HepG2 (cell line): ENCODE measurements at regions not wholly inside any gene's neighbourhood (a gene's known extent, or its start where the extent isn't known, plus 50 kb on each side); places are given as distances from the start of the nearest gene placed in this dataset.

Experiments used
- ATAC-seq: fragments of 200-7000 bp; cut with Tn5 transposase; 3 replicates; pipeline ENCODE4 v1.9.1; 2020; ENCODE audit warnings: mild to moderate bottlenecking, moderate library complexity
- BruUV-seq: library from RNA; stranded (reverse); fragments of 400-500 nt; replicated peaks from 2 replicates; lab custom pipeline; 2021; lab: Mats Ljungman, UMichigan
- CTCF ChIA-PET: fragments of 300-600 bp; formaldehyde crosslinking; extraction: SDS; loops from one replicate; lab custom pipeline; 2021; ENCODE audit warnings: low total read pairs, inconsistent platforms, low intra/inter-chr PET ratio; lab: Yijun Ruan, JAX
- POLR2A ChIA-PET: fragments of 350-600 bp; sonication (Branson Sonifier 250); formaldehyde crosslinking; loops from one replicate; lab custom pipeline; 2020; ENCODE audit warnings: antibody characterized with exemption, inconsistent platforms; lab: Yijun Ruan, JAX
- DNase-seq: peaks from one replicate; pipeline ENCODE4 v3.0.0-alpha.2; 2015; ENCODE audit warnings: low spot score
- FAIRE-seq: peaks from 3 replicates; lab custom pipeline; 2011; peaks lifted over from hg19 to GRCh38; lab: Jason Lieb, UNC
- H2AFZ ChIP-seq: one replicate; pipeline ENCODE4 v1.6.1; 2011; ENCODE audit warnings: low read length, inconsistent platforms
- H3K27ac ChIP-seq: fragments of 300-600 bp; 3 replicates; pipeline ENCODE4 v1.8.0; 2011; ENCODE audit warnings: mixed run types, mild to moderate bottlenecking, mixed read lengths, low read length, inconsistent platforms; ENCODE audit not compliant: insufficient read depth; ENCODE audit errors: extremely low read length
- H3K27me3 ChIP-seq, 2 experiments: fragments of 200-600 bp in 1 of 2; 2 replicates in 1 of 2; 3 replicates in 1 of 2; pipeline versions ENCODE4 v1.6.0 to v1.8.0; 2011; ENCODE audit warnings: low read length in 2 of 2, mild to moderate bottlenecking in 2 of 2, moderate library complexity in 2 of 2, inconsistent platforms in 1 of 2; ENCODE audit not compliant: insufficient read depth in 2 of 2, control insufficient read depth in 1 of 2
- H3K36me3 ChIP-seq, 2 experiments: fragments of 200-600 bp in 1 of 2; replicated peaks in 1 of 2; 2 replicates in 1 of 2; 3 replicates in 1 of 2; pipeline versions ENCODE4 v1.5.1 to v1.8.0; 2011; ENCODE audit warnings: low read length in 2 of 2, inconsistent platforms in 1 of 2; ENCODE audit not compliant: insufficient read depth in 2 of 2, control insufficient read depth in 1 of 2
- H3K4me1 ChIP-seq: 2 replicates; pipeline ENCODE4 v1.5.1; 2012; ENCODE audit warnings: low read length, inconsistent platforms; ENCODE audit not compliant: insufficient read depth
- H3K4me2 ChIP-seq: 2 replicates; pipeline ENCODE4 v1.6.0; 2011; ENCODE audit warnings: low read depth, low read length, inconsistent platforms
- H3K4me3 ChIP-seq, 3 experiments: fragments of 200-600 bp in 1 of 3; sonication (generic), shearing (Covaris generic) in 1 of 3; replicated peaks in 1 of 3; 2 replicates each; pipeline ENCODE4 v1.5.1; 2011 to 2016; ENCODE audit warnings: low read length in 3 of 3, inconsistent platforms in 2 of 3, low read depth in 2 of 3, mild to moderate bottlenecking in 2 of 3, control low read depth in 1 of 3, mixed read lengths in 1 of 3; ENCODE audit not compliant: insufficient read depth in 1 of 3
- H3K79me2 ChIP-seq: one replicate; pipeline ENCODE4 v1.6.1; 2011; ENCODE audit warnings: low read length, inconsistent platforms; ENCODE audit not compliant: insufficient read depth
- H3K9ac ChIP-seq: 2 replicates; pipeline ENCODE4 v1.6.0; 2011; ENCODE audit warnings: mild to moderate bottlenecking, low read depth, low read length, inconsistent platforms; ENCODE audit not compliant: insufficient read depth
- H3K9me3 ChIP-seq: 2 replicates; pipeline ENCODE4 v1.5.1; 2012; ENCODE audit warnings: mild to moderate bottlenecking, low read length
- H4K20me1 ChIP-seq: 2 replicates; pipeline ENCODE4 v1.6.0; 2011; ENCODE audit warnings: inconsistent platforms, mild to moderate bottlenecking, low read length, moderate library complexity; ENCODE audit not compliant: insufficient read depth
- ESRRA ChIP-seq: sonication (generic); formaldehyde crosslinking; IDR thresholded peaks from 2 replicates; pipeline ENCODE4 v1.5.1; 2020; ENCODE audit warnings: mild to moderate bottlenecking, low read depth, missing genetic modification reagents
- MED13 ChIP-seq: sonication (generic); formaldehyde crosslinking; IDR thresholded peaks from 2 replicates; pipeline ENCODE4 v1.5.0; 2020; ENCODE audit warnings: missing genetic modification reagents
- RCOR2 ChIP-seq: IDR thresholded peaks from 2 replicates; pipeline ENCODE4 v1.6.1; 2016; ENCODE audit warnings: missing biosample characterization, missing genetic modification reagents
- SMARCE1 ChIP-seq: fragments of 450-650 bp; IDR thresholded peaks from 2 replicates; pipeline ENCODE4 v1.6.1; 2017; ENCODE audit warnings: borderline replicate concordance
- ZNF766 ChIP-seq: sonication (generic); formaldehyde crosslinking; IDR thresholded peaks from 2 replicates; pipeline ENCODE4 v1.5.0; 2020; ENCODE audit warnings: missing genetic modification reagents, borderline replicate concordance
- ZNF780A ChIP-seq: sonication (generic); formaldehyde crosslinking; IDR thresholded peaks from 2 replicates; pipeline ENCODE4 v1.8.0; 2022; ENCODE audit warnings: mild to moderate bottlenecking, missing genetic modification reagents, moderate library complexity
- WGBS: methylation state at CpG from one replicate; pipeline ENCODE4 v1.1.6; 2017; ENCODE audit warnings: low lambda C conversion rate; 5-methylcytosine and 5-hydroxymethylcytosine counted together
- in situ Hi-C: cut with HindIII; loops from 2 replicates; pipeline ENCODE4 v1.10.0; 2017; ENCODE audit warnings: low pct_unique_long_range_greater_than_20kb; ENCODE audit not compliant: extremely low pct_ligation_motif_present
- intact Hi-C: fragments of 100-400 bp; cut with micrococcal nuclease; formaldehyde crosslinking; loops from one replicate; pipeline ENCODE4 v1.10.0; 2022; ENCODE audit not compliant: unreplicated experiment
- TF ChIP-seq, protein P1 (sequence below), 2 experiments: sonication (generic) in 1 of 2; formaldehyde crosslinking in 1 of 2; IDR thresholded peaks; 2 replicates each; pipeline versions ENCODE4 v1.5.1 to v1.6.1; 2011 to 2020; ENCODE audit warnings: borderline replicate concordance in 1 of 2, low read depth in 1 of 2, low read length in 1 of 2, mild to moderate bottlenecking in 1 of 2, missing genetic modification reagents in 1 of 2, moderate library complexity in 1 of 2
- TF ChIP-seq, protein P2 (sequence below): sonication (generic); formaldehyde crosslinking; IDR thresholded peaks from 2 replicates; pipeline ENCODE4 v1.9.0; 2021; ENCODE audit warnings: missing genetic modification reagents, mild to moderate bottlenecking, borderline replicate concordance
- TF ChIP-seq, protein P3 (sequence below): sonication (generic); IDR thresholded peaks from 2 replicates; pipeline ENCODE4 v1.6.1; 2016; ENCODE audit warnings: low read depth, borderline replicate concordance
- TF ChIP-seq, protein P4 (sequence below): sonication (generic); formaldehyde crosslinking; IDR thresholded peaks from 2 replicates; pipeline ENCODE4 v1.5.1; 2020; ENCODE audit warnings: missing genetic modification reagents, mild to moderate bottlenecking, borderline replicate concordance
- TF ChIP-seq, protein P5 (sequence below): sonication (generic); formaldehyde crosslinking; conservative IDR thresholded peaks from 2 replicates; pipeline ENCODE4 v1.8.0; 2022; ENCODE audit warnings: low read depth, missing genetic modification reagents

DNA sequence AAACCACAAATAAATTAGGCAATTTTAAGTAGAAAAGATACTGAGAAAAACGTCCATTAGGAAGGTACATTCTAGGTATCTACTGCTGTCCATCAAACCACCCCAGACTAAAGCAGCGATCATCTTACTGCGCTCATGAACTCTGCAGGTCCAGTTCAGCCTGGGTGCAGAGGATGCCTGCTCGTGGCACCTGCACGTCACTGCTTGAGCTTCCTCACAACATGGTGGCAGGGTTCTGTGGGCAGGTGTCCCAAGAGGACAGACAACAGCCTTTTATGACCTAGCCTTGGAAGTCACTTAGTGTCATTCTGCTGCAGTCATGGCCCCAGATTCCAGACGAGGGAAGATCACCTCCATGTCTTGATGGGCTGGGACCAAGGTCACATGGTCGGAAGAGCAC lies 93.4 kb downstream of the MICALL2 start (continued):
- TF ChIP-seq, protein P1, sequence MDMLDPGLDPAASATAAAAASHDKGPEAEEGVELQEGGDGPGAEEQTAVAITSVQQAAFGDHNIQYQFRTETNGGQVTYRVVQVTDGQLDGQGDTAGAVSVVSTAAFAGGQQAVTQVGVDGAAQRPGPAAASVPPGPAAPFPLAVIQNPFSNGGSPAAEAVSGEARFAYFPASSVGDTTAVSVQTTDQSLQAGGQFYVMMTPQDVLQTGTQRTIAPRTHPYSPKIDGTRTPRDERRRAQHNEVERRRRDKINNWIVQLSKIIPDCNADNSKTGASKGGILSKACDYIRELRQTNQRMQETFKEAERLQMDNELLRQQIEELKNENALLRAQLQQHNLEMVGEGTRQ (IDR thresholded peaks at IDR 0.05; ENCODE audit: low read depth, low read length), result no peak
- TF ChIP-seq, protein P1 (CRISPR knock-in tag; IDR thresholded peaks at IDR 0.05; ENCODE audit: borderline replicate concordance), result no peak

DNA sequence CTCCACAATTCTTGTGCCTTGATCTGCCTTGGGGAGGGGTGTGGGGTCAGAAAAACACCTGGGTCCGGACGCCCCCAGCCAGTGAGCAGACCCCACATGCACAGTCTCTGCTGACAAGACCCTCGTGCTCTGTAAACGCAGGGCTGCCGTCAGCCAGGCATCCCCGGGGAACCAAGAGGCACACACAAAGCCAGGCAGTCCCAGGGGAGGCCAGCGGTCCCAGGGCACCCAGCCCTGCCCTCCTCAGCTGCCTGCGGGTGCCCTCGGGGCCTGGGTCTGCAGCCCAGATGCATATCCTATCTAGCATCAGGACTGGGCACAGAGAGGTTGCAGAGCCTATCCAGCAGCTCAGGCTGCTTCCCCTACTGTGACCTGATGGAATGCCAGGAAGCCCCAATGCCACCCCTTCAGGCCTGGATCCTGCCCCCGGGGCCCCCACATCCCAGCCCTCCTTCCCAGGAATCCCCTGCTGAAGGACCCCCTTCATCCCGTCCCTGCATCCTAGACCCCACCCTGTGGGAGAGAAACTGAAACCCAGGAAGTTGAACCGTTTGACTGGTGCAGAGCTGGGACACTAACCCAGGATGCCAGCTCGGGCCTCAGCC lies 92.4 kb downstream of the MICALL2 start:
- H3K4me2 ChIP-seq, result no peak overlapping the region
- no TSS peak for BruUV-seq
- intact Hi-C loops, result no loop called here
- H4K20me1 ChIP-seq, result no peaks in the 10 kb centered on the region
- no peak overlapping the region for H3K9ac ChIP-seq
- FAIRE-seq (no peak), ATAC-seq (no peak), DNase-seq (no peak)
- H3K36me3 ChIP-seq, result no peaks in the 10 kb centered on the region
- ChIA-PET POLR2A (no interaction called here), CTCF (no interaction called here)
- WGBS, result 2% methylated on average over 5 of the region's 13 CpGs
- in situ Hi-C loops, result no loop called here
- no peaks in the 10 kb centered on the region for H3K79me2 ChIP-seq
- no peak overlapping the region for H3K4me3 ChIP-seq
- no peak overlapping the region for H2AFZ ChIP-seq
- H3K4me1 ChIP-seq, result no peaks in the 10 kb centered on the region
- H3K9me3 ChIP-seq, result no peaks in the 10 kb centered on the region
- TF ChIP-seq, protein P2, sequence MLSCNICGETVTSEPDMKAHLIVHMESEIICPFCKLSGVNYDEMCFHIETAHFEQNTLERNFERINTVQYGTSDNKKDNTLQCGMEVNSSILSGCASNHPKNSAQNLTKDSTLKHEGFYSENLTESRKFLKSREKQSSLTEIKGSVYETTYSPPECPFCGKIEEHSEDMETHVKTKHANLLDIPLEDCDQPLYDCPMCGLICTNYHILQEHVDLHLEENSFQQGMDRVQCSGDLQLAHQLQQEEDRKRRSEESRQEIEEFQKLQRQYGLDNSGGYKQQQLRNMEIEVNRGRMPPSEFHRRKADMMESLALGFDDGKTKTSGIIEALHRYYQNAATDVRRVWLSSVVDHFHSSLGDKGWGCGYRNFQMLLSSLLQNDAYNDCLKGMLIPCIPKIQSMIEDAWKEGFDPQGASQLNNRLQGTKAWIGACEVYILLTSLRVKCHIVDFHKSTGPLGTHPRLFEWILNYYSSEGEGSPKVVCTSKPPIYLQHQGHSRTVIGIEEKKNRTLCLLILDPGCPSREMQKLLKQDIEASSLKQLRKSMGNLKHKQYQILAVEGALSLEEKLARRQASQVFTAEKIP (CRISPR knock-in tag), result no peak
- TF ChIP-seq ZNF780A (CRISPR knock-in tag), result no peak
- TF ChIP-seq, protein P3, sequence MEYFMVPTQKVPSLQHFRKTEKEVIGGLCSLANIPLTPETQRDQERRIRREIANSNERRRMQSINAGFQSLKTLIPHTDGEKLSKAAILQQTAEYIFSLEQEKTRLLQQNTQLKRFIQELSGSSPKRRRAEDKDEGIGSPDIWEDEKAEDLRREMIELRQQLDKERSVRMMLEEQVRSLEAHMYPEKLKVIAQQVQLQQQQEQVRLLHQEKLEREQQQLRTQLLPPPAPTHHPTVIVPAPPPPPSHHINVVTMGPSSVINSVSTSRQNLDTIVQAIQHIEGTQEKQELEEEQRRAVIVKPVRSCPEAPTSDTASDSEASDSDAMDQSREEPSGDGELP, result no peak
- TF ChIP-seq, protein P4, sequence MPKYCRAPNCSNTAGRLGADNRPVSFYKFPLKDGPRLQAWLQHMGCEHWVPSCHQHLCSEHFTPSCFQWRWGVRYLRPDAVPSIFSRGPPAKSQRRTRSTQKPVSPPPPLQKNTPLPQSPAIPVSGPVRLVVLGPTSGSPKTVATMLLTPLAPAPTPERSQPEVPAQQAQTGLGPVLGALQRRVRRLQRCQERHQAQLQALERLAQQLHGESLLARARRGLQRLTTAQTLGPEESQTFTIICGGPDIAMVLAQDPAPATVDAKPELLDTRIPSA (CRISPR knock-in tag), result no peak
- TF ChIP-seq MED13 (CRISPR knock-in tag), result no peak
- no peak for TF ChIP-seq ESRRA (CRISPR knock-in tag)
- TF ChIP-seq ZNF766 (CRISPR knock-in tag), result no peak
- no peak for TF ChIP-seq RCOR2 (CRISPR knock-in tag)
- no peak for TF ChIP-seq SMARCE1
- TF ChIP-seq, protein P5, sequence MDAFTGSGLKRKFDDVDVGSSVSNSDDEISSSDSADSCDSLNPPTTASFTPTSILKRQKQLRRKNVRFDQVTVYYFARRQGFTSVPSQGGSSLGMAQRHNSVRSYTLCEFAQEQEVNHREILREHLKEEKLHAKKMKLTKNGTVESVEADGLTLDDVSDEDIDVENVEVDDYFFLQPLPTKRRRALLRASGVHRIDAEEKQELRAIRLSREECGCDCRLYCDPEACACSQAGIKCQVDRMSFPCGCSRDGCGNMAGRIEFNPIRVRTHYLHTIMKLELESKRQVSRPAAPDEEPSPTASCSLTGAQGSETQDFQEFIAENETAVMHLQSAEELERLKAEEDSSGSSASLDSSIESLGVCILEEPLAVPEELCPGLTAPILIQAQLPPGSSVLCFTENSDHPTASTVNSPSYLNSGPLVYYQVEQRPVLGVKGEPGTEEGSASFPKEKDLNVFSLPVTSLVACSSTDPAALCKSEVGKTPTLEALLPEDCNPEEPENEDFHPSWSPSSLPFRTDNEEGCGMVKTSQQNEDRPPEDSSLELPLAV (CRISPR knock-in tag), result no peak
- H3K27me3 ChIP-seq, result peaks cover 15 to 54% of the 10 kb centered on the region in 2 experiments; a peak in 4 of 5 replicates
- no peak overlapping the region for H3K27ac ChIP-seq
